ENCODE measurements at regions not wholly inside any gene's neighbourhood (a gene's known extent, or its start where the extent isn't known, plus 50 kb on each side); places are given as distances from the start of the nearest gene placed in this dataset.

GRCh38 chr1:59162665-59163064 is 134.2 kb upstream of the FGGY start:
- Histone ChIP-seq H3K23ac (ENCODE audit: insufficient read length) (no peak overlapping the region), H3K23me2 (ENCODE audit: low read depth, low read length) (no peaks in the 10 kb centered on the region), H2BK12ac (ENCODE audit: low read depth, low read length) (no peak overlapping the region), H3K56ac (replicated peaks; ENCODE audit: insufficient read length, low read depth, low read length) (no peak overlapping the region), H3K79me1 (ENCODE audit: low read depth, low read length) (no peaks in the 10 kb centered on the region), H2AFZ (ENCODE audit: low read length) (no peak overlapping the region), H3K4me2 (ENCODE audit: insufficient read depth in 1 of 2, low read depth in 2 of 2, low read length in 2 of 2) (no peak overlapping the region), H4K8ac (ENCODE audit: extremely low read depth, insufficient read depth, low read length) (no peak overlapping the region), H4K20me1 (replicated peaks in 1 of 2; ENCODE audit: control insufficient read depth in 1 of 2, insufficient read depth in 2 of 2, low read length in 2 of 2) (no peaks in the 10 kb centered on the region), H3K9me3 (ENCODE audit: insufficient read depth in 2 of 2, low read depth in 1 of 2, low read length in 1 of 2) (peaks cover 7 to 8% of the 10 kb centered on the region in 2 experiments; a peak in 2 of 4 replicates), H2BK120ac (replicated peaks; ENCODE audit: low read depth, low read length) (no peak overlapping the region), H3K36me3 (ENCODE audit: control insufficient read depth in 2 of 4, insufficient read depth in 4 of 4, low read length in 3 of 4) (no peaks in the 10 kb centered on the region; a peak in 1 of 8 replicates), H3K4me3 (ENCODE audit: extremely low read depth in 1 of 4, insufficient read depth in 2 of 4, low read depth in 3 of 4, low read length in 4 of 4) (no peak overlapping the region), H3K79me2 (ENCODE audit: control insufficient read depth in 1 of 2, insufficient read depth in 2 of 2, low read length in 2 of 2) (no peaks in the 10 kb centered on the region), H4K91ac (replicated peaks; ENCODE audit: insufficient read length, low read length) (no peak overlapping the region), H3K14ac (ENCODE audit: insufficient read length) (no peak overlapping the region), H3K4ac (replicated peaks; ENCODE audit: insufficient read length, low read depth, low read length) (no peak overlapping the region), H3K9ac (replicated peaks in 1 of 4; ENCODE audit: extremely low read depth in 1 of 4, low read depth in 3 of 4, low read length in 3 of 4) (no peak overlapping the region), H4K5ac (ENCODE audit: insufficient read length, low read depth, low read length) (no peak overlapping the region), H2AK5ac (ENCODE audit: low read depth, low read length) (no peak overlapping the region), H3K27me3 (replicated peaks in 1 of 4; ENCODE audit: control insufficient read depth in 3 of 4, extremely low read depth in 1 of 4, insufficient read depth in 3 of 4, low read length in 3 of 4) (no peaks in the 10 kb centered on the region), H3K4me1 (replicated peaks in 1 of 4; ENCODE audit: control insufficient read depth in 3 of 4, insufficient read depth in 4 of 4, low read length in 3 of 4) (no peaks in the 10 kb centered on the region), H3K27ac (ENCODE audit: low read depth, low read length) (no peak overlapping the region), H2BK5ac (ENCODE audit: low read depth, low read length) (no peak overlapping the region), H3K18ac (ENCODE audit: extremely low read depth, low read length) (no peak overlapping the region), H2BK15ac (ENCODE audit: low read length) (no peak overlapping the region), H2BK20ac (ENCODE audit: low read length) (no peak overlapping the region)
- DNase-seq (ENCODE audit: low read depth in 1 of 2, low spot score in 2 of 2) (no peak), FAIRE-seq (no peak)
- CTCF ChIA-PET (ENCODE audit: partially characterized antibody) = interaction anchor here (0.7 to 1.0 kb wide), 2 partner anchors 343 to 601 kb away, joined by 3 read pairs; no protein-coding TSS in a partner anchor
- POLR2A ChIA-PET (ENCODE audit: partially characterized antibody) = no interaction called here
- 13% methylated on average over 1 of the region's 1 CpG; no CpG with 5 or more reads in 1 of the 2 experiments for WGBS, 2 experiments (ENCODE audit: extremely low coverage in 1 of 2, insufficient coverage in 1 of 2, insufficient read length in 1 of 2, insufficient replicate concordance in 2 of 2, low coverage in 1 of 2, low lambda C conversion rate in 2 of 2, missing lambda C conversion rate in 1 of 2)
- TF ChIP-seq SIN3A (conservative IDR thresholded peaks at IDR 0.05 in 1 of 2, IDR thresholded peaks at IDR 0.05 in 1 of 2; ENCODE audit: low read depth in 1 of 2, low read length in 2 of 2) = no peak
- TF ChIP-seq POLR2A (IDR thresholded peaks at IDR 0.05; ENCODE audit: control extremely low read depth in 1 of 2, low read depth in 2 of 2, low read length in 2 of 2) = no peak
- no peak for TF ChIP-seq SAP30 (IDR thresholded peaks at IDR 0.05; ENCODE audit: insufficient read depth, insufficient replicate concordance, low read length)
- TF ChIP-seq CREB1 (IDR thresholded peaks at IDR 0.05) = no peak
- TF ChIP-seq POLR2AphosphoS5 (IDR thresholded peaks at IDR 0.05; ENCODE audit: low read depth, low read length) = no peak
- TF ChIP-seq RBBP5 (IDR thresholded peaks at IDR 0.05; ENCODE audit: borderline replicate concordance, low read depth, low read length) = no peak
- TF ChIP-seq HDAC6 (IDR thresholded peaks at IDR 0.05; ENCODE audit: low read depth, low read length) = no peak

All from H1 (cell line).